Panc1 (cell line): ENCODE measurements at regions not wholly inside any gene's neighbourhood (a gene's known extent, or its start where the extent isn't known, plus 50 kb on each side); places are given as distances from the start of the nearest gene placed in this dataset.

Experiments
- CTCF ChIP-seq: fragments of 450-650 bp; IDR thresholded peaks from 2 replicates; pipeline ENCODE4 v1.5.1; 2017; ENCODE audit warnings: mild to moderate bottlenecking
- POLR2AphosphoS5 ChIP-seq: IDR thresholded peaks from 2 replicates; pipeline ENCODE4 v1.6.1; 2012; ENCODE audit warnings: mild to moderate bottlenecking, low read depth, low read length, moderate library complexity
- REST ChIP-seq, 2 experiments: IDR thresholded peaks; 2 replicates each; pipeline ENCODE4 v1.6.1; 2011 to 2012; ENCODE audit warnings: low read depth in 2 of 2, control low read depth in 1 of 2, low read length in 1 of 2, mild to moderate bottlenecking in 1 of 2, moderate library complexity in 1 of 2; ENCODE audit not compliant: insufficient read depth in 1 of 2
- SIN3A ChIP-seq: IDR thresholded peaks from 2 replicates; pipeline ENCODE4 v1.6.1; 2012; ENCODE audit warnings: low read depth, mild to moderate bottlenecking, low read length, moderate library complexity, borderline replicate concordance; ENCODE audit not compliant: insufficient read depth
- TCF7L2 ChIP-seq: IDR thresholded peaks from 2 replicates; pipeline ENCODE4 v1.6.1; 2011; ENCODE audit warnings: mild to moderate bottlenecking, low read depth, low read length, inconsistent platforms

GRCh38 chr4:79576429-79576753 lies 168.4 kb upstream of the GK2 start:
- TF ChIP-seq CTCF (peak; percentile 64), POLR2AphosphoS5 (no peak), SIN3A (no peak), REST (IDR thresholded peaks at IDR 0.05; ENCODE audit: insufficient read depth in 1 of 2, low read depth in 2 of 2, low read length in 1 of 2) (no peak), TCF7L2 (no peak)
